Testis (tissue), 2 donors: ENCODE measurements at regions not wholly inside any gene's neighbourhood (a gene's known extent, or its start where the extent isn't known, plus 50 kb on each side); places are given as distances from the start of the nearest gene placed in this dataset.

ENCODE experiments used
- DNase-seq: peaks from one replicate; pipeline ENCODE4 v3.0.0-alpha.2; 2019
- H3K27ac ChIP-seq, 2 donors: fragments of 200-600 bp; sonication (generic); one replicate each; pipeline ENCODE4 v1.5.1; 2019
- H3K27me3 ChIP-seq: fragments of 200-600 bp; sonication (generic); one replicate; pipeline ENCODE4 v1.5.1; 2019
- H3K36me3 ChIP-seq: fragments of 200-600 bp; sonication (generic); one replicate; pipeline ENCODE4 v1.5.1; 2017; ENCODE audit warnings: low read depth; ENCODE audit errors: missing control alignments
- H3K4me1 ChIP-seq: fragments of 200-600 bp; sonication (generic); one replicate; pipeline ENCODE4 v1.5.1; 2019
- H3K4me3 ChIP-seq, 2 donors: fragments of 200-600 bp; sonication (generic); one replicate each; pipeline ENCODE4 v1.5.1; 2017 to 2019
- H3K9me3 ChIP-seq: fragments of 200-600 bp; sonication (generic); one replicate; pipeline ENCODE4 v1.5.1; 2017
- POLR2A ChIP-seq: fragments of 450-650 bp; IDR thresholded peaks from one replicate; pipeline ENCODE4 v1.6.1; 2017; ENCODE audit warnings: antibody characterized with exemption, mild to moderate bottlenecking, moderate library complexity
- WGBS, 2 donors: methylation state at CpG; one replicate each; pipeline ENCODE4 v1.1.5; 2018; 5-methylcytosine and 5-hydroxymethylcytosine counted together
- intact Hi-C: fragments of 100-400 bp; cut with DNase I; formaldehyde crosslinking; loops from one replicate; pipeline ENCODE4 v1.15.1; 2023; ENCODE audit warnings: low total_unique reads
- TF ChIP-seq, protein P1 (sequence below), 3 experiments: fragments of 450-650 bp in 2 of 3; fragments of 200-600 bp in 1 of 3; sonication (generic) in 1 of 3; IDR thresholded peaks; one replicate each; pipeline ENCODE4 v1.5.1; 2016 to 2019; ENCODE audit warnings: antibody characterized with exemption in 3 of 3, mild to moderate bottlenecking in 2 of 3, moderate library complexity in 1 of 3

DNA sequence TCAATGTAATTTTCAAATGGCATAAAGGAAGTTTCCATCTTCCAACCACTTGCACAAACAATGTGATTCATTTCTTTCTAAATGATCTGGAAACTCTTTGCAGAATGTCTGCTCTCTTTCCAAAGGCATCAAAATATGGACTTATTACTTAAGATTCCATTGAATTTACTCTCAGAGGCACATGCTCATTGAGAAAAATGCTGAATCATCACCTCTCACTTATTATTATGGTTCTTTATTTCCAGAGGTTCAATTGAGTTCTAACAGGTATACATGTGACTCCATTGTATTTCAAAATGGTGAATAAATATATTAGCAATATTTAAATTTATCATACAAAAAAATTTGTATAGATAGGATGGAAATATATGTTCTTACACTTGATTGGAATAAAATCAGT, 1140.6 kb downstream of the EFNA5 start:
- Histone ChIP-seq H3K4me1 (no peaks in the 10 kb centered on the region), H3K9me3 (no peaks in the 10 kb centered on the region), H3K4me3 (no peak overlapping the region), H3K36me3 (no peaks in the 10 kb centered on the region), H3K27ac (no peak overlapping the region), H3K27me3 (no peaks in the 10 kb centered on the region)
- intact Hi-C loops = no loop called here
- DNase-seq = no peak
- no peak for TF ChIP-seq POLR2A
- TF ChIP-seq, protein P1, sequence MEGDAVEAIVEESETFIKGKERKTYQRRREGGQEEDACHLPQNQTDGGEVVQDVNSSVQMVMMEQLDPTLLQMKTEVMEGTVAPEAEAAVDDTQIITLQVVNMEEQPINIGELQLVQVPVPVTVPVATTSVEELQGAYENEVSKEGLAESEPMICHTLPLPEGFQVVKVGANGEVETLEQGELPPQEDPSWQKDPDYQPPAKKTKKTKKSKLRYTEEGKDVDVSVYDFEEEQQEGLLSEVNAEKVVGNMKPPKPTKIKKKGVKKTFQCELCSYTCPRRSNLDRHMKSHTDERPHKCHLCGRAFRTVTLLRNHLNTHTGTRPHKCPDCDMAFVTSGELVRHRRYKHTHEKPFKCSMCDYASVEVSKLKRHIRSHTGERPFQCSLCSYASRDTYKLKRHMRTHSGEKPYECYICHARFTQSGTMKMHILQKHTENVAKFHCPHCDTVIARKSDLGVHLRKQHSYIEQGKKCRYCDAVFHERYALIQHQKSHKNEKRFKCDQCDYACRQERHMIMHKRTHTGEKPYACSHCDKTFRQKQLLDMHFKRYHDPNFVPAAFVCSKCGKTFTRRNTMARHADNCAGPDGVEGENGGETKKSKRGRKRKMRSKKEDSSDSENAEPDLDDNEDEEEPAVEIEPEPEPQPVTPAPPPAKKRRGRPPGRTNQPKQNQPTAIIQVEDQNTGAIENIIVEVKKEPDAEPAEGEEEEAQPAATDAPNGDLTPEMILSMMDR (IDR thresholded peaks at IDR 0.05) = no peak

DNA sequence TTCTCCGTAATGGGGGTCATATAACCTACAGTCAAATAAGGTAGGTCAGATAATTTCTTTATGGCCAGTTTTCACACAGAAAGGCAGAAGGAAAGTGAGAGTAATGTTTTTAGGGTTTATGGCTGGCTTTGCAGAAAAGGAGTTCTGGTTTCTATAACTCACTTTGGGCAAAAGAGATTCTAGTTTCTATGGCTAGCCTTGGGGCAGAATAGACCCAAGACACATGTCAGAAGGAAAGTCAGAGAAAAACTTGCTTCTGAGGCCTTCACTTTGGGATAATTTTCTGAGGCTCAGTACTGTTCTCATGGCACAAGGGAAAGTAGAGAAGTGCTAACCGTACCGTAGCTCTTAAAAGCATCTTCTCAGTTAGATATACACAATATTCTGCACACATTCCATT, 1145.3 kb downstream of the EFNA5 start:
- 91 to 93% methylated on average over 3 of the region's 3 CpGs for WGBS, 2 donors
- no peak for TF ChIP-seq POLR2A
- TF ChIP-seq, protein P1 (IDR thresholded peaks at IDR 0.05) = no peak
- Histone ChIP-seq H3K27ac (no peak overlapping the region), H3K4me3 (no peak overlapping the region), H3K36me3 (no peaks in the 10 kb centered on the region), H3K27me3 (no peaks in the 10 kb centered on the region), H3K4me1 (no peaks in the 10 kb centered on the region), H3K9me3 (no peaks in the 10 kb centered on the region)
- no peak for DNase-seq
- intact Hi-C loops = no loop called here

DNA sequence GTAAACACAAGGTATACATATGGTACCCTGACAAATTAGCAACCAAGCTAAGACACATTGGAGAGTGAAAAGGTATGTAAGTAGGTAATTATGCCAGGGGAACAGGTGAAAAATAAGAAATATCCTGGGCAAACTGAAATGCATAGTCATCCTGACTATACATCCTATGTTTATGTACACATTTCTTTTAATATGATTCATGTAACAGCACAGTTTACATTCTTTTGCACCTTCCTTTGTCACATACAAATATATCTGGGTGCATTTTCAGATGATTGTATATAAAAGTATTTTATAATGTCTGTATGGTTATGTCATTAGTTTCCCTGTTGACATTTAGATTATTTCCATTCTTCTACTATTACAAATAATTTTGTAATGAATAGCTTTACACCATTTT, 1146.9 kb downstream of the EFNA5 start:
- Histone ChIP-seq H3K36me3 (no peaks in the 10 kb centered on the region), H3K4me1 (no peaks in the 10 kb centered on the region), H3K4me3 (no peak overlapping the region), H3K27ac (no peak overlapping the region), H3K9me3 (no peaks in the 10 kb centered on the region), H3K27me3 (no peaks in the 10 kb centered on the region)
- DNase-seq = no peak
- intact Hi-C loops = no loop called here
- TF ChIP-seq, protein P1 (IDR thresholded peaks at IDR 0.05) = no peak
- no peak for TF ChIP-seq POLR2A

GRCh38 chr5:106522296-106522695, 1148.4 kb downstream of the EFNA5 start:
- TF ChIP-seq, protein P1 (IDR thresholded peaks at IDR 0.05) = no peak
- TF ChIP-seq POLR2A = no peak
- H3K36me3 ChIP-seq = no peaks in the 10 kb centered on the region
- intact Hi-C loops = no loop called here
- H3K27ac ChIP-seq = no peak overlapping the region
- no peaks in the 10 kb centered on the region for H3K4me1 ChIP-seq
- 64 to 65% methylated on average over 6 of the region's 6 CpGs for WGBS, 2 donors
- no peak overlapping the region for H3K4me3 ChIP-seq
- H3K27me3 ChIP-seq = no peaks in the 10 kb centered on the region
- DNase-seq = no peak
- H3K9me3 ChIP-seq = no peaks in the 10 kb centered on the region

DNA sequence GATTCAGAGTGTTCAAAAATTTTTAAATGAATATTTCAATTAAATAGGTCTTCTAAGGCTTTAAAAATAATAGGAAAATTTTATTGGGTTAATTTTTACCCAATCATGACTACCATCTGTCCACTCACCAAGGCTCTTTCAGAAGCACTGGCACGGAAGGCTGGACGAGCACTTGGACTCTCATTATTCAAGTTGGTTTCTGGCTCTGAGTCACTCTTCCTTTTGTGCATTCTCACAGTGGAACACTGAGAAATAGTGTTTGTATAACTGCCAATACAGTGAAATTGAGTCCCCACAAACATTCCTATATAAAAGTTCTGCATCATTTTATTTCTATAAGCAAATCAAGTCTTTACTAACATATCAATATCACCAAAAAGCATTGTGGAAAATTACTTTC, 1149.0 kb downstream of the EFNA5 start:
- Histone ChIP-seq H3K4me3 (no peak overlapping the region), H3K36me3 (no peaks in the 10 kb centered on the region), H3K27ac (no peak overlapping the region), H3K27me3 (no peaks in the 10 kb centered on the region), H3K4me1 (no peaks in the 10 kb centered on the region), H3K9me3 (no peaks in the 10 kb centered on the region)
- DNase-seq = no peak
- TF ChIP-seq, protein P1 (IDR thresholded peaks at IDR 0.05) = no peak
- no peak for TF ChIP-seq POLR2A
- intact Hi-C loops = no loop called here
- 41 to 56% methylated on average over 2 of the region's 2 CpGs for WGBS, 2 donors
